CD4-positive, alpha-beta T cell treated with Interleukin-6 for 4 hours (primary cell): ENCODE measurements at regions not wholly inside any gene's neighbourhood (a gene's known extent, or its start where the extent isn't known, plus 50 kb on each side); places are given as distances from the start of the nearest gene placed in this dataset.

Experiments
- DNase-seq: peaks from one replicate; pipeline ENCODE4 v3.0.0-alpha.2; 2020; ENCODE audit warnings: mixed read lengths

DNA sequence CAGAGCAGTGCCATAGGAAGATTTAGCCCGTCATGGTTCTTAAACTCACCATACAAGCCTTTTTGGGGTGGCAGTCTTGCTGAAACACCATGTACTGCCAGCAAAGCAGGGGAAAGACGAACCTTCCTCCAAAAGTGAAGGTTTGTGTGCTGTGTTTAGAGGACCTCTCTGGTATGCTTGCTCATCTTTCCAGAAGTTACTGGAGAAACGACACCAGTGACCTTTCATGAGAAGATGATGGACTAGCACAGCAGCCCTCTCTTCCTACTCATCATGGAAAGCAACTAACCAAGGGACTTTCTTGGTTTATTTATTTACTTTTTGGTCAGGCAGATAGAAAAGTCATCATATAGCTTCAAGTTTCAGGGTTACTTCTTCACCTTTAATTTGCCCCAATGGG is 247.4 kb downstream of the PTEN start:
- no peak for DNase-seq

DNA sequence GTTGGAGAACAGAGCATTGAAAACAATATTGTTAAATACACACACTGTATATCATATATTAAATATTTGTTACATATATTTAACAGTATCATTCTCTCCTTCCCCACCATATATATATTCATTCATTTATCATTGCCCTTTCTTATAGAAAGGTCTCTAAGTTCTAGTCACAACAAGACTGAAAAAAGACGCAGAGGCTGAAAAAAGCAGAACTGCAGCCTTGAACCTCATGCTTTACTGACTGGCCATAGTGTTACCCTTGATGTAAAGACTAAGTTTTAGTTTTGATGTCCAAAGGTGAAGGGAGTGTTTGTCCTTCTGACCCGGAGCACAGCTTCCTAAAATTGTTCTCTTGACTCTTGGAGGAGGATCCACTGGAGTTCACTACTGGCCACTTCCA is 247.9 kb downstream of the PTEN start:
- no peak for DNase-seq

GRCh38 chr10:88113232-88113631 is 249.8 kb downstream of the PTEN start:
- DNase-seq = no peak

DNA sequence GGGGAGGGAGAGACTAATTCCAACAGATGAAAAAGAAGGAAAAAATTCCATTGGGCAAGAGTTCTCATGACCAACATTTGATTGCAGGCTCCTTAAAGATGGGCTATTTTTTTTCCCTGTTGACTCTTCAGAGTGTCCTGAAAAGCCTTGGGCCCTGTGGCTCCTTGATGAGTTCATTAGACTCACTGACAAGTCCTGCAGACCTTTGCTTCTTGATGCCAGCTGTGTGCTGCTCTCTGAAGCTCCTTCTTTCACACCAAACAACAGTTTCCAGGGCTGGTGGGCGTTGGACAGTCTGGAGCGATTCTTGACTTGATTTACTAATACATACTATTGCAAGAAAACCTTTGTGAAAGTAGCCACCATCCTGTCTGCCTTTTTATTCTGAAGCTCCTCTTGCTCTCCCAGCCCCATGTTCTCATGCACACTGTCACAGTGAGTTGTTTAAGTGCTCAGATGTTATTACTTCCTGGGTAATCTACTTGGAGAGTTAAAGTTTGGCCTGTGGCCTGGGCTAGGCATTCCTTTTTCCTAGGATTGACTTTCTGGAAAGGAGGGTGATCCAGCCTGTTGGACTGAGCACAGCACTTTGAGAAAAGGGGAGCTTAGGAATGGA is 250.3 kb downstream of the PTEN start:
- no peak for DNase-seq

DNA sequence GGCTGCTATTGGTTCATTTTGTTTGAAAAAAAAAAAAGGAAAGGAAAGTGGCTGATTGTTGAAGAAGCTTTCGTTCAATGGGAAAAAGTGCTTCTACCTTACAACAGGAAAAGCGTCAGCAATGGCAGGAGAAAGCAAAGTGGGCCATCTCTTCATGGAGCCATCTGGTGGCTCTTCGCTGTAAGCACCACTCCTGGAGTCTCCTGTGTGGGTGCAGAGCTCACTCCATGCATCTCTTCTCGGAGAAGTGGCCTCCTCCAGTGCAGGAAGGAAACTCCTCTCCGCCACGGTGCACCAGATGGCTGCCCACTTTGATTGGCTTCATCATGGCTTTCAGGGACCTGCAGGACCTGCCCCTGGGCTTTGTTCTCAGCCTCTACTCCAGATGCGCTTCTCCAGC is 250.9 kb downstream of the PTEN start:
- DNase-seq = peak; percentile 43

DNA sequence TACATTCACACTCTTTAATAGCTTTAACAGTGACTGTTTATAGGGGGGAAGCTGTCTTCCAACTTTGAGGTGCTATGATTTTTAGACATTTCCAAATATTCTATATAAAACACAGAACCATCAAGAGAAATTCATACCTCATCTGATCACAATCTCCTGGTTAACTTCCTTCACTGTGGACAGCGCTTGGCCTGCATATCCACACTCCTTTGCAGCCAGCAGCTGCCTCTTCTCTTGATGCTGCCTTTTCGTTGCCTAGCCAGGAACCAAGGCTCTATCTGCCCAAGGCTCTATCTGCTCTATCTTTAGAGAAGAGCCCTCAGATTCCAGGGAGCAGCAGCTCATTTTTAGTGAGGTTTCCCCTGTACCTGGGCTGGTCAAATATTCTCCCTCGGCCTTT is 252.0 kb downstream of the PTEN start:
- DNase-seq = no peak

DNA sequence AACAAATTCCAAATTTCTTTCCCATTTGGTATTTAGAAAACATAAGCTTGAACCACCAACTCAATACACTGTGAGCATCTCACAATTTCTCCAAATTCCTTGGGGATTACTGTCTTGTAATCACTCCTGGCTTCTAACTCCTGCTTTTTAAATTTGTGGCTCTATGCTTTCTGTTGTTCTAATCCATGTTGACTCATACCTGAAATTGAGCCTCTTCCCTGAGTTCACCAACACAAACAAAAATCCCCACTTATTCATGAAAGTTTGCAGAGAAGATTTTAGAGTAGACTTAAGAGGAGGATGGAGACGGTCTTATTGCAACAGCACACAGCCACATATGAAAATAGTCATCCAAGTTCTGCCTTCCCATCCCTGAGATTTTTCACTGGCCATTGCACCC is 252.5 kb downstream of the PTEN start:
- no peak for DNase-seq

- DNase-seq = no peak
Observed at GRCh38 chr10:88116481-88116880, 253.1 kb downstream of the PTEN start.

DNA sequence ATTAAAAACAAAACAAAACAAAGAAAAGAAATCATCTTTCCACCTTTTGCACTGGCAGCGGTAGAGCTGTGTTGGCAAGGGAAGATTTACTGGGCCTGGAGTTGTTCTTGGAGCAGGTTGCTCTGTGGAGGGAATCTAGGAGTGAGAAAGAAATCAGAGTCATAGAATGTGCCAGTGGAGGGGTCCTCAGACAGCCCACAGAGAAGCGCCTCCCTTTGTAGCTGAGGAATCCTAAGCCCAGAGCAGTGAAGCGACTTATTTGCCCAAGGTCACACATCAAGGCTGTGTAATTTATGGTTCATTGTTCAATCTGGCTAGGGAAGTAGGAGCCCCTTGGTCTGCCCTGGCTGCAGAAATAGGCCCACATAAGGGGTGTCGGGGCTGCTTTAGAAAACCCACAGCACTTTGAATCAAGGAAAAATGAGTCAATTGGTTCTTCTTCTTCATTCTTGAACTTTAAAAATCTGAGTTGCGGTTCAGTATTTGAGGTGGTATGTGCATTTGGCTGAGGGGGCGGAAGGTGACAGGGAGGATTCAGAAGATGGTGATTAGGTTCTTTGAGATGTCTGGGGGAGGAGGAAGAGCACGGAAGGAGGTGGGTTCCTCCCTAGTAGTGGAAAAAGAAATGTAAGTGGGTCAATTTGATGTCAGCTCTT is 253.7 kb downstream of the PTEN start:
- peak; percentile 35 for DNase-seq

- no peak for DNase-seq
Observed at GRCh38 chr10:88117869-88118632, 254.6 kb downstream of the PTEN start.

DNA sequence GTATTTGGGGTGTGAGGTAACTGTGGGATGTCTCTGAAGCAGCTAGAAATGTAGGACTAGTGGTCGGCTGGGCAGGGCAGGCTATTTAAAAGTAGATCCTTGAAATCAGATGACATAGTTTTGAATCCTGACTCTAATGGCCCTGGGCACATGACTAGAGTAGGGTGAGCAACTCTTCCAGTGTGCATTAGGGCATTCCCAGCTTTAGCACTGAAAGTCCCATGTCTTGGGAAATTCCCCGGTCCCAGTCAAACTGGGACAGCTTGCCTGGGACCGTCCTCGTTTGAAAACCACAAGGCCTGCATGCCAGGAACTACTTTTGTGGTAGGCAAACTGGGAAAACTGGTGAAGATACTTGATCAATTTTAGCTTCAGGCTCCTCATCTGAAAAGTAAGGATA is 255.3 kb downstream of the PTEN start:
- no peak for DNase-seq

GRCh38 chr10:88119160-88119559 is 255.7 kb downstream of the PTEN start:
- DNase-seq = no peak

DNA sequence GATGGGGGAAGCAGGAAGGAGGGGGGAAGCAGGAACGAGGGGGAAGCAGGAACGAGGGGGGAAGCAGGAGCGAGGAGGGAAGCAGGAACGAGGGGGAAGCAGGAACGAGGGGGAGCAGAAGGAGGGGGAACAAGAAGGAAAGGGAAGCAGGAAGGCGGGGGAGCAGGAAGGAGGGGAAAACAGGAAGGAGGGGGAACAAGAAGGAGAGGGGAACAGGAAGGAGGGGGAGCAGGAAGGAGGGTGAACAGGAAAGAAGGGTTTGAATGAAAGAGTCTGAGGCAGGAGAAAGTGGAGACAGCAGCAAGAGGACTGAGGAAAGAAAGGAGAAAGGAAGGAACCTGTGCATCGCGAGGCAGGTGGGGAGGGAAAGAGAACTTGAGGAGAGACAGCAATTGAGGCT is 256.6 kb downstream of the PTEN start:
- DNase-seq = no peak

DNA sequence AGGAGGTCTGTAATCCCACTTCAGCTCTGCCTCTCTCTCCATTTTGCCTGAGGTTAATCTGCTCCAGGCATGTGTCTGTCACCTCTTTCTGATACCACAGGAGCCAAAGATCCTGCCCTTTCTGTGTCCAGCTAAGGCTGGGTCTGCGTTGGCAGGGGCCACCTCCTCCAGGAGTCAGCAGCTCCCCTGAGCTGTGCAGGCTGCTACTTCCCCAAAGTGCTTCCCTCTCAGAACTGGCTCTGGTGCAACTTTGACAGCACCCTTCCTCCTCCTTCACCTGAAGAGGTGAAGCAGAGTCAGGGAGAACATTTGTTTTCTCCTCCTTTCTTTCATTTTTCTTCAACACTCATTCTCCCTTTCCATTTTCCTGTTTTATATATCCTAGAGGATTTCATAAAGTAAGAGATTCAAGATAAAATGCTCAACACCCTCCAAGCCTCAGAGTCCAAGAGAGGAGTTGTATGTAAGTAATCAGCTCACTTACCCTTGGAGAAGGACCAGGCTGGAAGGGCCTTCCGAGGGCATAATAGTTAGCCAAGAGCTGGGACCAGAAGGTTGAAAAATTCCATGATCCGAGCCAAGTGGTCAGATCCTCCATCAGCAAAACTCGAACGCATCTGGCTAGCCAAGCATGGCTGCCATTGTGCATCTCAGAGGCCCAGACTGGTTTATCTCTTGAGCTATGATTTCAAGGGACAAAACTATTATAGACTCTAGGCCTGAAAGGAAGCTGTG is 257.3 kb downstream of the PTEN start:
- DNase-seq = no peak

- DNase-seq = no peak
Observed at GRCh38 chr10:88121361-88121760, 257.9 kb downstream of the PTEN start.

GRCh38 chr10:88122145-88122544 is 258.7 kb downstream of the PTEN start:
- DNase-seq = no peak

DNA sequence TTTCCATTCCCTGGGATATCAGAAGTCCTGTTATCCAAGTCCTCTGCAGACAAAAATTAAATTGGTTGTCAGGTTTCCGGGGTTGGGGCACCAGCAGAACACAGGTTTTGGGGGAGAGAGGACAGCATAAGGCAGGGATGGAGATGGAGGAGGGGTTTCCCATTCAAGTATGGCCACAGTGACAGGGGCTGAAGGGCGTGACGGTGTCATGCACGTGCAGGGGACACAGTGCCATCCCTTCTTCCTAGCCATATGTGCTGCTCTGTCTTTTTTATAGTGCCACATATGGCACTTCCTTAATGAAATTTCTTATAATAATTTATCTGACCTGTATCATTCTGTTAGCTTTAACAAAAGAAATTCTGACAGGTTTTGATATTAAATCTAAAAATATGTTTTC is 259.2 kb downstream of the PTEN start:
- no peak for DNase-seq

DNA sequence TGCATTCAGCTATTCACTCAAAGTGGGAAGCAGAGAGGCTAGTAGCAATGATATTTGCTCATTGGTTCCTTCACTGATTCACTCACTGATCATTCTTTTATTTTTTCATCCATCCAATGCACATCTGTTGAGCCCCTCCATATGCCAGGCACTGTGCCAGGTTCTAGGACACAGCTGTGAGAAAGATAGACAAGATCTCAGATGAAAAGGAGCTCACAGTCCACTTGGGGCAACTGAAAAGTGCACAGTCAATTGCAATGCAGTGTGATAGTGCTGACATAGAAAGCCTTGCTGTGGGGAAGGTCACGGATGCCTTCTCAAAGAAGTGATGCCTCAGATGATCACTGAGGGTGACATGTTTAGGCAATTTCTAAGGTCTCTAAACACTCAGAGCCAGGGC is 262.3 kb downstream of the PTEN start:
- no peak for DNase-seq

DNA sequence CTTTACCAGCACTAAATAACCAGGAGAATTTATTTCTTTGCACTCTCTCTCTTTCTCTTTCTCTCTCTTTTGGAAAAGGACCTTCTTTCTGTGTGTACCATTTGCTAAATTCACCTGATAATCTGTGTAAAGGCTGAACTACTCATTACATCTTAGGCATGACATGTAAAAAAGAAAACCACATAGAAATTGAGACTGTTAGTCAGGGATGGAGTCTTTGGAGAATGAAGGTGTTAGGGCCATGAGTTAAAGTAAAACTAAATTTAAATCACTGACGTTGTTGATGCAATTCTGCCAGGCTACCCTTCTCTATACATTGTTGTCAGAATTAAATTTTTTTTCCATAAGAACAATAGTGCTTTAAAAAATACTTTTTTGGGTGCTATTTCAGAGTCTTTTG is 263.3 kb downstream of the PTEN start:
- DNase-seq = no peak

- DNase-seq = no peak
Observed at GRCh38 chr10:88127269-88127668, 263.8 kb downstream of the PTEN start.

- DNase-seq = no peak
Observed at GRCh38 chr10:88127766-88128165, 264.3 kb downstream of the PTEN start.

DNA sequence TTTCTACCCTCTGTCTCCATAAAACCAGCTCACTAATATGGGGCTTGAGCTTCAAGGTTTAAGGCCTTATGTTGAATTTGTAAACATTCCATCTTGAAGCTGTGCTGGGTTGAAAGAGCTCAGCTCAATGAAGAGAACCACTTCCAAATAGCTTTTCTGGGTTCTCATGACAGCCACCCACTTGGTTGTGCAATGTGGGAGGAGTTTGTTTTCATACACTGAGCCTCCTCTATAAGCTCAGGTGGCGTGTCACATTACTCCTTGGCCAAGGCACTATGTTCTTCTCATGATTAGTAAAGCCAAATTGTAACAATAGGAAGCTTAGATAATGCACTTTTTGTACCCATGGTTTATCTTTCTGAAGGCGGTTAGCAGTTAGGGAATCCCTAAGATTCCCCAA is 265.6 kb downstream of the PTEN start:
- no peak for DNase-seq

DNA sequence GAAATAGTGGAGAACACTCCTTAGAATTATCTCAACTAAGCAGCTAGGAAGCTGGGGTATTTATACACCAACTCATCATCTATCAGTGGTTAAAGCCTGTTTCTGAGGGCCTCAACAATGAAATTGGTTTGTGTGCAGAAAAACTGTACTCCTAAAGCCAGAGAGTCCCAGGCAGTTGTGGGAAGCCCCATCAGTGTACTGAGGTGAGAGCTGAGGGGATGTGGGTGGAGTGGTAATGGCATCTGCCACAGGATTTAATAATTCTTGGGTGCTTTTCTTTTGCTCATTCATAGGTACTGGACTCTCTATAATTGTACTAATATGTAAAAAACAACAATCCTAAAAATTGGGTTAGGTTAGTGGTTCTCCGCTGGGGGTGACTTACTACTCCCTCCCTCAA is 267.5 kb downstream of the PTEN start:
- DNase-seq = no peak
